ENCODE measurements at regions not wholly inside any gene's neighbourhood (a gene's known extent, or its start where the extent isn't known, plus 50 kb on each side); places are given as distances from the start of the nearest gene placed in this dataset.

DNA sequence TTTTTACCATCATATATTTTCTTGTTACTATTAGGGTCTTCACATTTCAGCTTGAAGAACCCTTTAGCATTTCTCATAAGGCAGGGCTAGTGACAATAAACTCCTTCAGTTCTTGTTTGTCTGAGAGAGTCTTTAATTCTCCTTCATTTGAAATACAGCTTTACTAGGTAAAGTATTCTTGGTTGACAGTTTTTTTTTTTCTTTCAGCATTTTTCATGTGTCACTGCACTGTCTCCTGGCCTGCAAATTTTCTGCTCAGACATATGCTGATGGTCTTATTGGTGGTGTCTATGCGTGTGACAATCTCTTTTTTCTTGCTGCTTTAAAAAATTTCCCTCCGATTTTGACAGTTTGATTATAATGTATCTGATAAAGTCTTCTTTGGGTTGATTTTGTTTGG lies 399.9 kb downstream of the SH3GL2 start:
- DNase-seq: no peak

DNA sequence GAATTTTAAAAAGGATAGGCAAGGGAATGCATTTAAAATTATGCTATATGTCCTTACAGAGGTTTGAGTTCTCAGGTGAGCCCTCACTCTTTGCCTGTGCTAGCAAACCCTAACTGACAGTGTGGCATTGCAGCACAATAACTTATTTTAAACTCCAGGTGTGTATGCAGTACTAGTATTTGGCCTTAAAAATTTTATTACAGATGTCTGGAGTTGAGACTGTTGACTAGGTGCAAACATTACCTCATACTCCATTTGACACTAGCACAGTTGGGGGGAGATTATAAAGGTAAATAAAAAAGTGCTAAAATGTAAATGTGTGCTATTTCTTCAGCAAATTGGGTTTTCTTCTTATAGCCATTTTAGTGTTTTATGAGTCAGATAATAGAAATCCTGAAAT lies 407.7 kb downstream of the SH3GL2 start:
- DNase-seq: no peak

DNA sequence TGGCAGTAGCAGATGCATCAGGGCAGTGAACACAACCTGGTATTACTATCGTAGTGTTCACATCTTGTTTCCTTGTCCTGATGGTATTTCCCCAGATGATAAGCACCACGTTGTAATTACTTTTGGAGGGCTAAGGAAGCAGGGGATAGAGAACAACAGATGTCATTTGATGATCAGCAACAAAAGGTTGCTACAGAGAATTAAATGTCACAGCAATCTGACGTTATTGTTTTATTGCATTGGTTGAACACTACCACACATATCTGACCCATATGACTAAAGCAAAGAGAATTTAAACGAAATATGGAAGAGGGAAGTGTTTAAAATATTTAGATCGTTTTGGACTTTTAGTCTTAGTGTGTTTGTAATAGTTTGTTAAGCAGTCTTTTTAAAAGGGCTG lies 408.3 kb downstream of the SH3GL2 start:
- no peak for DNase-seq

DNA sequence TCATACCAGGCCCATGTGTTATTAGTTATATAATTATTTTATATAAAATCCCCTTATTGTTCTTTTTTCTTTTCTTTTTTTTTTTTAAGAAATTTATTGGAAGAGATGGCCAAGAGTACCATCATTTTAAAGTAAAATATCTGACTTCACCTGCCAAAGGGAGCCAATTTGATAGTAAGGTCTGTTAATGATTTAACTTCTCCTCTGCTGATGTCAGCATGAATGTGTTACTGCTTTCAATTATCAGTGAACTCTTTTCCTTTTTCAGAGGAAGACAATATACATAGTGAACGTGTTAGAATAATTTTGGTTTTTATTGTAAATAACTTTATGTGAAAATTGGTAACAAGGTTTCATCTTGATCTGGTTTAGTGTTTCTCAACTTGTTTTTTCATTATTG lies 409.6 kb downstream of the SH3GL2 start:
- no peak for DNase-seq

DNA sequence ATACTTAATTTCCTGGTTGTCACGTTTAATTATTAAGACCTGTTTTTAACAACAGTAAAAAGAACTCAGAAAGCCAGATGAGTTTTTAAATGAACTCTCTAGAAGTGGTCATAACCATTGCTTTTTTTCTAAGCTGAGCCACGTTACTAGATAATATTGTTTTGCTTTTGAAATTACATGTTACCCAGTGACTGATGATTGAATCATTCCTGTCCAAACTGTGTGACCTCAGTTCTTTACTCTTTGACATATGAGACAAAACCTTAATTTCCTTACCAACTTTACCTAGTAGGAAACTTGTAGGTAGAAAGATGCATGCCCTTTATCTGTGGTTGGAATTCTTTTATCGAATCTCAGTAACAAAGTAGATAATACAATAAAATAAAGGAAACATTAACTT lies 411.7 kb downstream of the SH3GL2 start:
- no peak for DNase-seq

DNA sequence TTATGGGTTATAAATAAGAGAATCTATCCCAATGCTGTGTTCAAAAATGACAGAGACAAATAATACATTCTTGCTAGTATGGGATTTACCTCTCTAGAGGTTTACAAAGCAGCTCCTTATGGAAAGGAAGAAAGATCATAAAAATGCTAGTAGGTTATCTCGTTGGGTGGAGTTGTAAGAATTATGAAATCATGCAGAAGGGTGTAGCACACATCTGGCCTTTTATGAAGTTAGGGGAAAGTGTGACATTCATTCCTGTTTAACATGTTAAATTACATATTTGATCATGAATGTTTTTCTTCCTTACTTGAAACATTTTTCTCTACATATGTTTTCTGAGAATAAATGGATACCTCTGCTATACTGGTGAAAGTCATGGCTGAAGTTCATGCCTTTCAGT lies 414.2 kb downstream of the SH3GL2 start:
- no peak for DNase-seq

DNA sequence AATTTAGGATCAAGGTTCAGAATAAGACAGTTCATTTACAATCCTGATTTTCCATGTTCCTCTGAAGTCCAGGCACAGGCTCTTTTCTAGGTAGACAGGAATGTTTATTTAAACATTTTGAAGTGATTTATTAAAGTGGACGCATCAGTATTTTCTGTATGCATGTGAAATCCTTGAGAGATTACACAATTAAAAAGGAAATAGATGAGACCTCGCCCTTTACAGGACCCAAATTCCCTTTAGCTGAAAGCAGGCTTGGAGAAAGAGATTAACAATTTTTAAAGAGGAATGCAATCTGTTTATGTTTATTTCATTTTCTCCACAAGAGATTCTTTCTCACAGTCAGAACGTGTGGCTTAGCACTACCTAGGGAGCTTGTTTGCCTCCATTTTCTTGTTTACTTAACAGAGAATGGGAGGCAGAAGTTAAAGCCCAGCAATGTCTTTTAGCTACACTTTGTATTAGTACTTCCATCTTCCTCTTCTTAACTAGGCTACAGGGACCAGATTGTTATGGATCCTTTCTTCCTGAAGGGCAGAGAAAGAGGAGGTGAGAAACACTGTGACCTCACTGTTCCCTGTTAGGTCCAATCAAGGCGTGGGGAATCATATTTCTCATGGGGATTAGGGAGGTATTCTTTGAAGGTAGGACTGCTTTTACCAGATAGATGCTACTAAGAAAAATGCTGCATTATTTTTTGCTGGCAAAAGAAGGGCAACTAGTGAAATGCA lies 416.0 kb downstream of the SH3GL2 start:
- no peak for DNase-seq

DNA sequence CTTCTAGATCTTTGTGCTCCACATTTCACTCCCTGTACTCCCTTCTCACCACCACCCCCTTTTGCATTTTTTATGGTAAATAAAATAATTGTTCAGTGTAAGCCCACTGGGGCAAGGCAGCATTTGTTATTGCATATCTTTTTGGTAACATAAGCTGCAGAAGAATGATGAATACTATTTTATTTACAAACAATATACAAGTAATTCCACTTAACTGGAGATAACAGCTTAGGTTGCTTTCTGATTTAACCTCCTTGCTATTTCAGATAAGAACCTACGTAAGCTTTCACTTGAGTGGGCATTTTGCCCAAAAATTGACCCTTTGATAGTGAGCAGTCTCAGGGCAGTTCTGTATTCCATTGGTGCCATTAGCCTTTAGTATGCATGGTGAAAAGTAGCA lies 417.9 kb downstream of the SH3GL2 start:
- no peak for DNase-seq

DNA sequence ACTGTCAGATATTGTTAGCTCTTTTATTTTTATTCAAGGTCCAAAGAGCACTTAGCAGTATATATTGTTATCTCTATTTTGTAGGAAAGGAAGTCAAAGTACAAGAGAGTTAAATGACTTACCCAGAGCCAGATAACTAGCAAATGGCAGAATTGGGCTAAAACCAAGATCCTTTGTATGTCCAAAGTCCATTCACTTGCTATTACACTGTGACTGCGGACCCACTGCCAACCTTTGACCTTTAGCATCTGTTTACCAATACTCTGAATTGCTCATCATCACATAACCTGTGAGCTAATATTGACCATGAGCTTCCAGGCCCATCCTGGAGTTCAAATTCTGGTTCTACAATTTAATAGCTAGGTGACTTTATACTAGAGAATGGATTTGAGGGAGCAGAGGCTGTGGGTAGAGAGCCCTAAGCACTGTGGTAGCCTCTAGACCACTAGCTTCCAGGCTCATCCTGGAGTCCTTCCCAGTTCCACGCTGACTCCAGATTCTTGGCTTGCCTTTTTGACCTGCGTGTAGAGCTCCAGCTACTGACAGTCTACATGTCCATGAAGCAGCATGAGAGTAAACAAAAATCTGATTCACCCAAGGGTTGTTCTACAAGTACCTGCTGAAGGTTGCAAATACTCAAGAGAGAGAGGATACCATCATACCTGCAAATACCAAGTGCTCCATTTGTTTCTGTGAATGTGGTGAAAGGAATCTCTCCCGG lies 424.0 kb downstream of the SH3GL2 start:
- no peak for DNase-seq

DNA sequence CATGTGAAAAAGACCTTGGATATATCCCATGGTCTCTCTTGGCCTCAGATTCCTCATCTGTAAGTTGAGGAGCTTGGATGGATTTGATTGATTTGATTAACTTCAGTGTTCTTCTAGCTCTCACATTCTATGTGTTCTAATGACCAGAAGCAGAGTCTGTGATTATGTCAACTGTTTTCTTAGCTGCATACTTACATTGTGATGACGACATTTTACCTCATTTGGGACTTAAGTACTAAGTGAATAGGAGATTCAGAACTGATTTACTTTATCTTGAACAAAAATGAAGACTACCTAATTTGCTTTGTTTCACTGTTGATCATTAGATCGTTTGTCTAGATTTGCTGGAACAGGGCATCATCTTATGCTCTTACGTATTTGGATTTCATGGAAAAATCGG lies 427.7 kb downstream of the SH3GL2 start:
- no peak for DNase-seq

DNA sequence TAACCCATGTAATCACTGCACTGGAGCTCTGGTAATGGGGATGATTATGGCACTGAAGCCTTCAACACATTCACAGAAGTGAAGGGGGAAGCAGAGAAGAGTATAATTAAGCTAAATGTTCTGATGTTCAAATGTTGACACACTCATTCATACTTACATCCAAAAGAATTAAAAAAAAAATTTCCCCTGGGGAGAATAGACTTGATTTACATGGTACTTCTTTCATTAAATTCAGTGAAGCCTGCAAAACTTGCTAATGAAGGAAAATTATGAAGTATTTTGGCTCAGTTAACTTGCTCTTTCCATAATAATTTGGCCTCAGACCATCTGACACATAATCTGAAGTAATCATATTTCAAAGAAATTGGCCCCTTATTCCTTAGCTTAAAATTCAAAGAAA lies 428.8 kb downstream of the SH3GL2 start:
- DNase-seq: no peak

DNA sequence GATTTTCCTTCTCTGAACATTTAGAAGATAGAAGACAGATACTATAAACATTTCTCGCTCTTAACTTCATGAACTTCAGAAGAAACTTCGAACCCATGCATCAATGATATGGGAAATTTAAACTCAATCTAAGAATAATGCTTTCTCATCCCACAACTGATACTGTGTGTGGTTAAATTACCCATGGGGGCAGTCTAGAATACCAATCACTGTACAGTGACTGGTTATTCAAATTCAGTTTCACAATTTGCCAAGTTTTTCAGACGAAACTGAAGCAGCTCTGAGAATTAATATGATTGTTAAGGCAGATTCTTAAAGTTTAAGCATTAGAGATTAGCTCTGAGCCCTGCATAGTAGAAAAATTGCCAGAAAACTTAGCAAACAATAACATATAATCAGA lies 431.0 kb downstream of the SH3GL2 start:
- DNase-seq: no peak

DNA sequence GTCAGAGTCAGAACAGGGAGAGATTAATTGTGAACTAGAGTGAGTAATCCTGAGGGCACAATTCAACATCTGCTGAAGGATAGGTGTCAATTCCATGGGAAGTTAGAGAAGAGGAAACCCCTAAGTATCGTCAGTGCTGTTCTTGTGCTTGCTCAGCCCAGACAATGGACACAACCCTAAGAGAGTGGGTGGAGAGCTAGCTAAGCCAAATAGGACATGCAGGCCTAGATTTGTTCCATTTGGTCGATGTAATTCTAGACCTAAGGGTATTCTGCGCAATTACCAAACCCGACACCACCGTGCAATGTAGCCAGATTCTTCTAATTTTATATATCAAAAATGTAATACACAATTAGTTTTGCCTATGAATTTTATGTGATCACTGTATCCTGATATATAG lies 431.6 kb downstream of the SH3GL2 start:
- DNase-seq: no peak

DNA sequence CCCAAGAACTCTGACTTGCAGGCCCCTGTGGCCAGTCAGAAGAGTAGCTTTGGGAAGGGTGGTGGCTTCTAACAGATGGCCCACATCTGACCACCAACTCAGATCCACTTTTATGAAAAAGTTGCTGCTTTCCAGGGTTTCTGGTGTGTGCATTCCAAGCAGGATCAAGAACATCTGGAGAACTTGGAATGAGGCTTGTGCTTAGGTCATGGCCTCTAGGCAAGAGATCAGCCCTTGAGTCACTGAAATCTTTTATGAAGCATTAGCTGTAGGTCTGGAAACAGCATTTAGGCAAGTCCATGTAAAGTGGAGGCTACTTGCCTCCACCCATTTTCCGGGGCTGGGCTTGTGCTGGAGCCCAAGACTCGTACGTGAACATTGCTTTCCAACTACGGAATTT lies 433.3 kb downstream of the SH3GL2 start:
- no peak for DNase-seq

DNA sequence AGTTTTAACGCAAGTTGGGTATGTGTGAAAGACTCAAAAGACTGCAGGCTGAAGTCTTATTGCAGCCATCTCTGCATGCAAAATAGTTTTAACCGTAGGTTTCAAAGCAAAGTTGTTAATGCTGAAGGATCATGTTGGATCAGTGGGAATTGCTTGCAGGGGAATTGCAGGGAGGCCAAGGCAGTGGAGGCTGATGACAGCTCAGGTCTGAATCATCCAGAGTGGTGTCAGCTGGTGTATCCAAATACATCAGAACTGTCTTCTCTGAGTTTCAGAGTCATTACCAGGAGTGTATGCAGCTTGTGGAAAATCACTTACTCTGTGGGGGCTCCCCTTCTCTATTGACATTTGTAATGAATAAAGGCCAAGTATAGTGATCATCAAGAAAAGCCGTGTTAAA lies 435.7 kb downstream of the SH3GL2 start:
- DNase-seq: no peak

DNA sequence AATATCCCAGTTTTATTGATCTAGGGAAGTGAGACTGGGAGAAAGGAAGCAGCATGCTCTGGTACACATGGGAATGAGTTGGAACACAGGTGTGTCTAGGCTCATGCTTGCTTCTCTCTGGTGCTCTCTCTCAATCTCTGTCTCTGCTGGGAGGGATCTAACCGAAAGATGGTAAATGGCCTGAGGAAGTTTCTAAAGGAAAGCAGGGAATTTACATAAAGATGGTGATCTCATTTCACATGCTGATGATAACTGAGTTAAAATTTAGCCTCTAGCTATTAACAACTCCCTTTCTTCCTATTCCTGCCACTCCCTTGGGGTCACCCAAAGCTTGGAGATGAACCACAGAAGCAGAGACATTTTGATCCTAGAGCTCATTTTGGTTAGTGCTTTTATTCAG lies 436.2 kb downstream of the SH3GL2 start:
- no peak for DNase-seq

DNA sequence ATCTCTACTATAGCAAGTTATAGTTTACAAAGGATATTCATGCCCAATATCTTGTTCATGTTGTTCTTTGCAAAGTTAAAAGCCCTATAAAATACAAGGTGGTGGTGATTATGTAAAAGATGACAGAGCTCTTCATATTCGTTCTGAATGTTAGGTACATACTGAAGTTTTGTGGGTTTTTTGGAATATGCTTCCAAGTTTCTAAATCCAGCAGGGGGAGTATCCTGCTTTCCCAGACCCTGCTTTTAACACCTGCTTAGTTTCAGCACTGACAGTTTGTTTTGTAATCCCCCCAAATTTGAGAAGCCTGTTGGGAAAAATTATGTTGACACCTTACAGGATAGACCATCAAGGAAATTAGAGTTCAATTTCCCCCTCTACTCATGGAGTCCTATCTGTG lies 438.3 kb downstream of the SH3GL2 start:
- DNase-seq: no peak

DNA sequence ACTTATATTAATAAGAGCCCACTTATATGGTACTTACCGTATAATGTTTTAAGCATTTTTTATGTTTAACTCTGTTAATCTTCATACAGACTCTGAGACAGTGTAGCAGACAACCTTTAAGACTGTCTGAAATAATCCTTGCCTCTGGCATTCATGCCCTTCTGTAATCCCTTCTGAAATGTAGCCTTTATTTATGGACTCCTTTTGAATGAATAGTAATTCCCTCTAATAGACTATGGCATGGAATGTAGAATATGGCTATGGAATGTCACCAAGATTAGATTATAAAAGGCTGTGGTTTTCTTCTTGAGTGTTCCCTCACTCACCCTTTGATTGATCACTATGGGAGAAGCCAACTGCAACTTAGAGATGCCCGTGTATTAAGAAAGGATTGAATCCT lies 439.4 kb downstream of the SH3GL2 start:
- DNase-seq: no peak

DNA sequence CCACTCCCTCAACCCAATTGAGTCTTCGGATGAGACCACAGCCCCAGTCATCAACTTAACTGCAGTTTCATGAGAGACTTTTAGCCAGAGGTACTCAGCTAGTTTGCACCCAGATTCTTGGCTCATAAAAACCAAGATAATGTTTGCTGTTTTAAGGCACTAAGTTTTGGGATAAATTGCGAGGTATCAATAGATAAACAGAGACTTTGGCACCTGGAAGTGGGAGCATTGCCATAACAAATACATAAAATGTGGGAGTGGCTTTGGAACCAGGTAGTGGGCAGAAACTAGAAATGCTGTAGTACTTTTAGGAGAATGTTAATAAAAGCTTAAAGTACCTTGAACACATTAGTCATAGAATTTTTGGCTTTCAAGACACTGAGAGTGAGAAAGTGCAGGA lies 439.8 kb downstream of the SH3GL2 start:
- no peak for DNase-seq

DNA sequence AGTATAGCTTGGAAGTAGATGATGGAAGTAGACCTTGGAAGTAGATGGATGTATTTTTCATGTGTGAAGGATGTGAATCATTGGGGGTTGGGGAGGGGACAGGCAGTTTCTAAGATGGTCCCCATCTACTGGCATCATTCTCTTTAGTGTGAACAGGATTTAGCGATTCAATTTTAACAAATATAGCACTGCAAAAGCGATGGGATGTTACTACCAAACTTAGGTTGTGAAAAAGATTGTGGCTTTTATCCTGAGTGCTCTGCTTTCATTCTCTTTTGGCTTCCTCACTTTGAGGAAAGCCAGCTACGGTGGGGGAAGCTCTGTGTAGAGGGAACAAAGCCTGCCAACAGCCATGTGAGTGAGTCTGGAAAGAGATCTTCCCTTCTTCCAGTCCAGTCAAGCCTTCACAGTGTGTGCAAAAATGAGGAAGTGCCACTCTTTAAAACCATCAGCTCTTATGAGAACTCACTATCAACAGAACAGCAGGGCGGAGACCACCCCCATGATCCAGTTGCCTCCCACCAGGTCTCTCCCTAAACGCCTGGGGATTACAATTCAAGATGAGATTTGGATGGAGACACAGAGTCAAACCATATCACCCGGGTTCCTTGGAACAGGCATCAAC lies 441.4 kb downstream of the SH3GL2 start:
- DNase-seq: no peak

DNA sequence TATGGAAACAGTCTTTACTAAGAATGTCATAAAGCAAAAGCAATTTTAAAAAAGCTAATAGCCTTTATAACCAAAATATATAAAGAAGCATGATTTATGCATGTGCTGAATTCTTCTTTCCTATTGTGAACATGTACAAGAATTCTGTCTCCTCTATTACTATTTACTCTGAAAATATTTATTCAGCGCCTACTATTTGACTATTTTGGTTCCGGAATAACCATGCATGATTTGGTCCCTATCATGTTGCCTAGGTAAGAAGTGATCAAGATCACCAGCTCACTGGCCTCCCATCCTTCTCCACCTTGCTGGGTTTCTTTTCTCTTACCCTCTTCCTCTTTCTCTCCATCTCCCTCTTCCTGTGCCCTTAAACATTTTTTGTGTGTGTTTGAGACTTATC lies 443.8 kb downstream of the SH3GL2 start:
- no peak for DNase-seq

DNA sequence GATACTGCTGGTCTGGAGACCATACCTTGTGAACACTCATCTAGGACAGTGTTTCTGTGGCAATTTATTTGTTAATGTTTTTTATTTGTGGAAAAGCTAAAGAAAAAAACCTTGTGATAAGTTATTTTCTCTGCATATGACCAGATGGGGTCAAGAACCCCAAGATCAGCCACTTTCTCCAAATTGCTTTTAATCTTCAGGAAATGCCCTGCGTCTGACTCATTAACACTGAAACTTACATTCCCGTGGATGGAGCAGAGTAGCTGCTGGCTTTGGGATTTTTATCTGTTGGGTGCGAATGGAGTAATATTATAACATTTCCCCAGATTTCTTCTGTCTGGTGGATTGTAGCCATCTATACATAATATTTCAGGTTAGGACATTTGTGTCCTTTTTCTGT lies 444.5 kb downstream of the SH3GL2 start:
- DNase-seq: no peak

DNA sequence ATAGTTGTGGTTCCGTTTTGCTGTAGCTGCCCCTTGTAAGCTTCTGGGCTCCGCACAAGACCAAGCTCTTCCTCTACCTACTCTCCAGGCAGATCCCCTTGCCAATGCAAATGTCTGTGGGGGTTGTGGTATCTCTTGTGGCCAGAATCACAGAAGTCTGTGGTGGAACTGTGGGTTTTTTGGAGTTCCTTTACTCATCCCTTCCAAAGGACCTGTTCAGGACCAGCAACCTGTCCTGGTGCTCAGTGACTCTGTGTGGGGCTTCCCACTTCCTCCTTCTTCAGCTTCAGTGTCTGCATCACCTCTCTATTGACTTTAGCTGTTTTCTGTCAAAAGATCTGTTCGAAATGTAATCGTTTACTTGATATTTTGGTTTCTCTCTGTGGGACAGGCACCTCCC lies 441.3 kb upstream of the ADAMTSL1 start:
- no peak for DNase-seq

DNA sequence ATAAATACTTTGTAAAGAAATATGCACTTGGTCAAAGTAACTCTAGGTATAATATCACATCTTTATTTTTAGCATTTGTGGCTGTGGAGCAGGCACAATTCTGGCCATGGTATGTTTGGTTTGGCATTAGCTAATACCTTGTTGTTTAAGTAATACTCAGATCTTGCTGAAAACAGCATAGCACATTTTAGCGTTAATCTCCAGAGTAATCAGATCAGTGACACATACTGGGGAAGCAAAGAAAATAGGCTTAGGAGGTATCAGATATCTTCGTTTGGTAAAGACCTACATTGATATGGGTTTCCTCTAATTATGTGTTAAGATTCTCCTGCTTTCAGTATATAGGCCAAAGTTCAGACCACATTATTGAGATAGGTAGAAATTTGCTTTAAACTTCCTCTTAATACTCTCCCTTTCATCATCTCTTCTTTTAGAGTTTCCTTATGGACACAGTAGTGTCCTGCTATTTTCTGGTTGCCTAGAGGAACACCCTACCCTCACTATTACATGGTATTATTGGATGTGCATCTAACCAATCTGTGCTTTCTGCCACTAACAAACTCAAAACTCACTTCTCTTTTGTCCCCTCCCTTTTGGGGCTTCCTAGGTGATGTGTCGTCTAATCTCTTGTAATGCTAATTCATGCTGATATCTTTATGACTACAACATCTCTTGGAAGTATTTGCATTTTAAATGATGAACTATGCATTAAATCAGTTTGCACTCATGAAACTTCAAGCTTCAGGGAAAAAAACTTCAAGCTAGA lies 437.3 kb upstream of the ADAMTSL1 start:
- no peak for DNase-seq

Data from CD4-positive, alpha-beta T cell treated with Interleukin-21 for 1 hour (primary cell).